Transverse colon (tissue), 3 donors: ENCODE measurements at regions not wholly inside any gene's neighbourhood (a gene's known extent, or its start where the extent isn't known, plus 50 kb on each side); places are given as distances from the start of the nearest gene placed in this dataset.
"Not testable (repeated sequence)": the region's sequence is repeated elsewhere in the genome, so short reads cannot be mapped to it uniquely, and the experiment has no call there.

Source experiments
- POLR2A ChIP-seq: fragments of 450-650 bp; IDR thresholded peaks from one replicate; pipeline ENCODE4 v1.6.1; 2016; ENCODE audit warnings: antibody characterized with exemption, mild to moderate bottlenecking, moderate library complexity
- TF ChIP-seq, protein P1 (sequence below), 5 experiments: fragments of 200-600 bp in 3 of 5; fragments of 450-650 bp in 2 of 5; sonication (generic) in 3 of 5; IDR thresholded peaks; 1 replicate in 2 of 5; 2 replicates in 3 of 5; pipeline ENCODE4 v1.5.1; 2016 to 2017; ENCODE audit warnings: antibody characterized with exemption in 5 of 5, inconsistent platforms in 3 of 5, mild to moderate bottlenecking in 2 of 5, moderate library complexity in 1 of 5

GRCh38 chr9:115418181-115418580, 300.2 kb upstream of the TNC start:
- not testable (repeated sequence) for TF ChIP-seq POLR2A
- TF ChIP-seq, protein P1, sequence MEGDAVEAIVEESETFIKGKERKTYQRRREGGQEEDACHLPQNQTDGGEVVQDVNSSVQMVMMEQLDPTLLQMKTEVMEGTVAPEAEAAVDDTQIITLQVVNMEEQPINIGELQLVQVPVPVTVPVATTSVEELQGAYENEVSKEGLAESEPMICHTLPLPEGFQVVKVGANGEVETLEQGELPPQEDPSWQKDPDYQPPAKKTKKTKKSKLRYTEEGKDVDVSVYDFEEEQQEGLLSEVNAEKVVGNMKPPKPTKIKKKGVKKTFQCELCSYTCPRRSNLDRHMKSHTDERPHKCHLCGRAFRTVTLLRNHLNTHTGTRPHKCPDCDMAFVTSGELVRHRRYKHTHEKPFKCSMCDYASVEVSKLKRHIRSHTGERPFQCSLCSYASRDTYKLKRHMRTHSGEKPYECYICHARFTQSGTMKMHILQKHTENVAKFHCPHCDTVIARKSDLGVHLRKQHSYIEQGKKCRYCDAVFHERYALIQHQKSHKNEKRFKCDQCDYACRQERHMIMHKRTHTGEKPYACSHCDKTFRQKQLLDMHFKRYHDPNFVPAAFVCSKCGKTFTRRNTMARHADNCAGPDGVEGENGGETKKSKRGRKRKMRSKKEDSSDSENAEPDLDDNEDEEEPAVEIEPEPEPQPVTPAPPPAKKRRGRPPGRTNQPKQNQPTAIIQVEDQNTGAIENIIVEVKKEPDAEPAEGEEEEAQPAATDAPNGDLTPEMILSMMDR (IDR thresholded peaks at IDR 0.05): not testable (repeated sequence)
